Fibroblast of the aortic adventitia (primary cell): ENCODE measurements at regions not wholly inside any gene's neighbourhood (a gene's known extent, or its start where the extent isn't known, plus 50 kb on each side); places are given as distances from the start of the nearest gene placed in this dataset.

Source experiments
- DNase-seq: peaks from one replicate; pipeline ENCODE4 v3.0.0-alpha.2; 2010; ENCODE audit warnings: low read depth
- H3K4me3 ChIP-seq: 2 replicates; pipeline ENCODE4 v1.5.1; 2011; ENCODE audit warnings: low read depth, mild to moderate bottlenecking, control low read depth, low read length, moderate library complexity
- TF ChIP-seq, protein P1 (sequence below): IDR thresholded peaks from 2 replicates; pipeline ENCODE4 v1.5.1; 2011; ENCODE audit warnings: mild to moderate bottlenecking, low read length, control low read depth, inconsistent platforms; ENCODE audit not compliant: insufficient read depth

DNA sequence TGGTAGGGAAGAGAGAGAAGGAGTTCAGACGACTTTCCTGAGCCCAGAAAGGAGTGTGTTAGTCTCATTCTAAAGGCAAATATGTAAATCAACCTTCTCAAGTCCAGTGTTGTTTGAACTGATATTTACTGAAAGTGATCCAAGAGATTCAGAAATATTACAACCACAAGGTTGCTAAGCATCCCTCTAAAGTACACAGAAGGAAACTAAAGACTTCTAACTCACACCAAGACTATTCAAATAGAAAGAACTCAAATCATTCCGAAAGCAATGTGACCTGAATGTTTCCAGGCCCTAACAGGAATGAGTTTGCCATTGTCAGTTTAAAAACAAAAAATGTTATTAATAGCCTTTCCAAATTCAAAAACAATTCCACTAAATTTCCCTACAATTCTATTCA lies 56.9 kb upstream of the VGLL3 start:
- H3K4me3 ChIP-seq = no peak overlapping the region
- no peak for DNase-seq
- TF ChIP-seq, protein P1, sequence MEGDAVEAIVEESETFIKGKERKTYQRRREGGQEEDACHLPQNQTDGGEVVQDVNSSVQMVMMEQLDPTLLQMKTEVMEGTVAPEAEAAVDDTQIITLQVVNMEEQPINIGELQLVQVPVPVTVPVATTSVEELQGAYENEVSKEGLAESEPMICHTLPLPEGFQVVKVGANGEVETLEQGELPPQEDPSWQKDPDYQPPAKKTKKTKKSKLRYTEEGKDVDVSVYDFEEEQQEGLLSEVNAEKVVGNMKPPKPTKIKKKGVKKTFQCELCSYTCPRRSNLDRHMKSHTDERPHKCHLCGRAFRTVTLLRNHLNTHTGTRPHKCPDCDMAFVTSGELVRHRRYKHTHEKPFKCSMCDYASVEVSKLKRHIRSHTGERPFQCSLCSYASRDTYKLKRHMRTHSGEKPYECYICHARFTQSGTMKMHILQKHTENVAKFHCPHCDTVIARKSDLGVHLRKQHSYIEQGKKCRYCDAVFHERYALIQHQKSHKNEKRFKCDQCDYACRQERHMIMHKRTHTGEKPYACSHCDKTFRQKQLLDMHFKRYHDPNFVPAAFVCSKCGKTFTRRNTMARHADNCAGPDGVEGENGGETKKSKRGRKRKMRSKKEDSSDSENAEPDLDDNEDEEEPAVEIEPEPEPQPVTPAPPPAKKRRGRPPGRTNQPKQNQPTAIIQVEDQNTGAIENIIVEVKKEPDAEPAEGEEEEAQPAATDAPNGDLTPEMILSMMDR = no peak

DNA sequence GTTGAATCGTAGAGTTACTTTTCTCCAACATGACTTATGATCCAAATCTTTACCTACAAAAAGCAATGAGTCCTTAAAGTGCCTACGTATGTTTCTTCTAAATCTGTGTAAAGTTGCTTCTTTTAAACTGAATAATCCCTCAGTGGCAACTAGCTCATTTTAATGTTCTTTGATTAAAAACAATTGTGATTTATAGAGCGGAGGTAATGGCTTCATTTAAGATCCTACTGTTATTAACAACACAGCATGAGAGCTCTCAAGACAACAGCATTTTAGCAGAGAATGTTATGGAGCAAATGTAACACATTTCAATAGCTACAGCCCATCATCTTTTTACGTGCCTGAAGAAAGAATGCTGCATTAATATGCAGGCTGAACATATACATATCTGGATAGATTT lies 55.3 kb upstream of the VGLL3 start:
- TF ChIP-seq, protein P1 = no peak
- no peak for DNase-seq
- H3K4me3 ChIP-seq = no peak overlapping the region

DNA sequence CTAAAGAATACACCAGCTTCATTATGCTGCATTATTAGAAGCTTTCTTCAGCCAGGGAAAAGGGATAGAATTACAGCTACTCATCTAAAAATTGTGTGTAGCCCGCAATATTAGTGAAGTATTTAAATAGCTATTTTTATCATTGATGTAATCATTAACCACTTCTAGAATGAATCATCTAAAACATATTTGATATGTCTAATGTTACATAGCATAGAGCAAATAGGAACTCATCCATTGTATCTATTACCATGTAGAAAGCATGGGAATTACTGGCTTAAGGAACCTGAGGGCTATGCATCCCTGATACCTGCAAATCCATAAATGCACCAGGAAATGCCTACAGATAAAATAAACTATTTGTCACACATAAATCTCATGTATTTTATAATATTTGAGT lies 54.5 kb upstream of the VGLL3 start:
- TF ChIP-seq, protein P1 = no peak
- no peak overlapping the region for H3K4me3 ChIP-seq
- no peak for DNase-seq

DNA sequence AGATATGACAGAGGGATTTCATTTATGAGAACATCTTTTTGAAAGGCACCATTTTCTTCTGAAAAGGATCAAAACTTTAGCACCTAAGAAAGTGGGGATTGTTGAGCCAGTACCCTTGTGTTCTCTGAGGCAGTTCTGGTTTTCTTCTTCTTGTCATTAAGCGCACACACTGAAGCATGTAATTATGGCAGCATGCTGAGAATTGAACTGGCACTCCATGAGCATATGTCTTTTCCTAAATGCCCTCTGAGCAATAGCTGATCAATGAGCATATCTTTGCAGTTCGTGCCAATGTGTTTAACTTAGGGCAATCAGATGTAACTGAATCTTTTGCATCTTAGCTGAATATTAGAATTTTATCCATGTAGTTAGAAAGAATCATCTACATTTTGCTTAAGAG lies 53.9 kb upstream of the VGLL3 start:
- TF ChIP-seq, protein P1 = no peak
- DNase-seq = no peak
- no peak overlapping the region for H3K4me3 ChIP-seq

DNA sequence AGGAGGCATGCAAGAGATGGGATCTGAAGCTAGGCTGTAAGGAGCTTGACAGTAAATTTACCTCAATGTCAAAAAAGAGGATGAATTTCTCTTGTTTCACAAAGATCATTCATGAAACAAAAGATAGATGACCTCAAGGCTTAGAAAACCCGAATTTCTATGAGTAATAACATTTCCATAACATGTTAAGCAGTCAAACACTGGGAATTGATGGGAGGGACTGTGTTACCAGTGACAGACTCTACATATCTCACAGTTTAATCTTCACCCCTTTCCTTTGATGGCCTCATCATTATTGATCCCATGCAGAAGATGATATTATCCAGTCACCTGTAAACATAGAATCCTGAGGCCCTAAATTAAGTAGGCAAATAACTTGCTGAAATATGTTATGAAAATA lies 53.5 kb upstream of the VGLL3 start:
- H3K4me3 ChIP-seq = no peak overlapping the region
- TF ChIP-seq, protein P1 = no peak
- DNase-seq = no peak

DNA sequence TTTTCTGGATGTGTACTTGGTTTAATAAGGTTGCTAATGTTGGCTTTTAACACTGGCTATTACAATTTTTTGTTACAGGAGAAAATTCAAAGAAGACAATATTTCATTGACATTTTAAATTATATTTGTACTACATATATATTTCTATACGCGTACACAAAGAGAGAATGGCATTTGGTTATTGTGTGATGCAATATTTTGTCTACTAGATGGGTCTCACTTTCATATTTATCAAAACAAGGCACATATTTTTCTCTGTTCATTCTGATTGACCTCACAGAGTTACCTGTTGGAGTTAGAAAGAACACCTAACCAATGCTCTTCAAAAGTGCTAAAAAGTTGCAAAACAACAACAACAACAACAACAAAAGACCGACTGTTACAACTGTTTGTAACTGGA lies 50.2 kb upstream of the VGLL3 start:
- TF ChIP-seq, protein P1 = no peak
- no peak for DNase-seq
- H3K4me3 ChIP-seq = no peak overlapping the region
